Gastroesophageal sphincter (tissue), 4 donors: ENCODE measurements at regions not wholly inside any gene's neighbourhood (a gene's known extent, or its start where the extent isn't known, plus 50 kb on each side); places are given as distances from the start of the nearest gene placed in this dataset.
"Not testable (repeated sequence)": the region's sequence is repeated elsewhere in the genome, so short reads cannot be mapped to it uniquely, and the experiment has no call there.

Source experiments
- ATAC-seq: fragments of 150-250 bp; one replicate; pipeline ENCODE4 v1.9.1; 2016; ENCODE audit warnings: mild to moderate bottlenecking, moderate library complexity
- H3K27ac ChIP-seq, 4 donors: fragments of 200-600 bp; sonication (generic) in 3 of 4; 1 replicate in 3 of 4; 2 replicates in 1 of 4; pipeline ENCODE4 v1.5.1; 2016 to 2019
- H3K27me3 ChIP-seq: fragments of 200-600 bp; sonication (generic); one replicate; pipeline ENCODE4 v1.5.1; 2019
- H3K36me3 ChIP-seq, 2 donors: fragments of 200-600 bp; sonication (generic); one replicate each; pipeline ENCODE4 v1.5.1; 2019; ENCODE audit warnings: control low read depth in 1 of 2
- H3K4me1 ChIP-seq, 3 donors: fragments of 200-600 bp; sonication (generic); 1 replicate in 2 of 3; 2 replicates in 1 of 3; pipeline ENCODE4 v1.5.1; 2016 to 2019; ENCODE audit warnings: control low read depth in 2 of 3
- H3K4me3 ChIP-seq, 2 donors: fragments of 200-600 bp; sonication (generic); one replicate each; pipeline ENCODE4 v1.5.1; 2019; ENCODE audit warnings: mild to moderate bottlenecking in 1 of 2, moderate library complexity in 1 of 2
- H3K9me3 ChIP-seq, 3 donors: fragments of 200-600 bp; sonication (generic); one replicate each; pipeline ENCODE4 v1.5.1; 2017 to 2019; ENCODE audit warnings: control low read depth in 2 of 3
- CTCF ChIP-seq, 4 experiments: fragments of 200-600 bp in 2 of 4; fragments of 450-650 bp in 2 of 4; sonication (generic) in 1 of 4; IDR thresholded peaks; one replicate each; pipeline ENCODE4 v1.5.1; 2017 to 2019; ENCODE audit warnings: antibody characterized with exemption in 4 of 4, mild to moderate bottlenecking in 2 of 4, moderate library complexity in 2 of 4
- EP300 ChIP-seq: sonication (generic); formaldehyde crosslinking; IDR thresholded peaks from one replicate; pipeline ENCODE4 v1.6.1; 2017; ENCODE audit warnings: antibody characterized with exemption, mild to moderate bottlenecking
- POLR2A ChIP-seq, 2 donors: fragments of 450-650 bp; IDR thresholded peaks; one replicate each; pipeline ENCODE4 v1.6.1; 2017; ENCODE audit warnings: antibody characterized with exemption in 2 of 2, mild to moderate bottlenecking in 2 of 2, moderate library complexity in 1 of 2
- POLR2AphosphoS5 ChIP-seq: sonication (generic); formaldehyde crosslinking; IDR thresholded peaks from one replicate; pipeline ENCODE4 v1.6.1; 2017; ENCODE audit warnings: antibody characterized with exemption
- WGBS, 2 donors: methylation state at CpG; one replicate each; pipeline ENCODE4 v1.1.5; 2018; ENCODE audit warnings: low coverage in 1 of 2; 5-methylcytosine and 5-hydroxymethylcytosine counted together

GRCh38 chr12:54725233-54725843 is 77.2 kb upstream of the DCD start:
- Histone ChIP-seq H3K4me1 (no peaks in the 10 kb centered on the region), H3K36me3 (no peaks in the 10 kb centered on the region), H3K27me3 (peaks cover 13% of the 10 kb centered on the region), H3K4me3 (no peak overlapping the region), H3K9me3 (no peaks in the 10 kb centered on the region), H3K27ac (no peak overlapping the region)
- ATAC-seq = no peak
- TF ChIP-seq EP300 = no peak
- TF ChIP-seq CTCF (IDR thresholded peaks at IDR 0.05) = peak in 1 of 4 experiments; percentile 15
- 2 to 38% methylated on average over 1 to 4 of the region's 5 CpGs for WGBS, 2 donors

GRCh38 chr12:54723379-54724256 is 75.5 kb upstream of the DCD start:
- TF ChIP-seq EP300 (no peak), CTCF (IDR thresholded peaks at IDR 0.05) (no peak), POLR2A (IDR thresholded peaks at IDR 0.05) (no peak), POLR2AphosphoS5 (no peak)
- Histone ChIP-seq H3K36me3 (no peaks in the 10 kb centered on the region), H3K9me3 (no peaks in the 10 kb centered on the region), H3K4me1 (no peaks in the 10 kb centered on the region), H3K4me3 (no peak overlapping the region), H3K27me3 (peaks cover 14% of the 10 kb centered on the region), H3K27ac (no peak overlapping the region)
- 47 to 71% methylated on average over 4 to 5 of the region's 5 CpGs for WGBS, 2 donors
- ATAC-seq = no peak

- no peak for TF ChIP-seq POLR2A (IDR thresholded peaks at IDR 0.05)
- no peak for TF ChIP-seq CTCF (IDR thresholded peaks at IDR 0.05)
- ATAC-seq = no peak
- H3K27me3 ChIP-seq = peaks cover 25% of the 10 kb centered on the region
- H3K4me1 ChIP-seq = no peaks in the 10 kb centered on the region
- H3K36me3 ChIP-seq = no peaks in the 10 kb centered on the region
- WGBS, 2 donors = 49% methylated on average over 3 of the region's 3 CpGs; no CpG with 5 or more reads in 1 of the 2 donors
- H3K4me3 ChIP-seq = no peak overlapping the region
- no peaks in the 10 kb centered on the region for H3K9me3 ChIP-seq
- no peak overlapping the region for H3K27ac ChIP-seq
Observed at GRCh38 chr12:54721312-54721711, 73.1 kb upstream of the DCD start.

GRCh38 chr12:54719691-54720090 is 71.5 kb upstream of the DCD start:
- Histone ChIP-seq H3K9me3 (no peaks in the 10 kb centered on the region), H3K4me1 (no peaks in the 10 kb centered on the region), H3K4me3 (no peak overlapping the region), H3K27ac (no peak overlapping the region), H3K36me3 (no peaks in the 10 kb centered on the region), H3K27me3 (peaks cover 32% of the 10 kb centered on the region)
- WGBS, 2 donors = 60 to 68% methylated on average over 5 of the region's 5 CpGs
- TF ChIP-seq POLR2A (IDR thresholded peaks at IDR 0.05) = no peak
- TF ChIP-seq EP300 = no peak
- TF ChIP-seq CTCF (IDR thresholded peaks at IDR 0.05) = no peak
- TF ChIP-seq POLR2AphosphoS5 = no peak
- no peak for ATAC-seq

GRCh38 chr12:54716261-54716660 is 68.1 kb upstream of the DCD start:
- no peak for ATAC-seq
- H3K36me3 ChIP-seq = no peaks in the 10 kb centered on the region
- H3K9me3 ChIP-seq = no peaks in the 10 kb centered on the region
- 33% methylated on average over 2 of the region's 2 CpGs; no CpG with 5 or more reads in 1 of the 2 donors for WGBS, 2 donors
- H3K27me3 ChIP-seq = peaks cover 31% of the 10 kb centered on the region
- H3K4me1 ChIP-seq = no peaks in the 10 kb centered on the region
- H3K27ac ChIP-seq = no peak overlapping the region
- no peak overlapping the region for H3K4me3 ChIP-seq
- TF ChIP-seq CTCF (IDR thresholded peaks at IDR 0.05) (no peak), POLR2AphosphoS5 (no peak), EP300 (no peak), POLR2A (IDR thresholded peaks at IDR 0.05) (no peak)

DNA sequence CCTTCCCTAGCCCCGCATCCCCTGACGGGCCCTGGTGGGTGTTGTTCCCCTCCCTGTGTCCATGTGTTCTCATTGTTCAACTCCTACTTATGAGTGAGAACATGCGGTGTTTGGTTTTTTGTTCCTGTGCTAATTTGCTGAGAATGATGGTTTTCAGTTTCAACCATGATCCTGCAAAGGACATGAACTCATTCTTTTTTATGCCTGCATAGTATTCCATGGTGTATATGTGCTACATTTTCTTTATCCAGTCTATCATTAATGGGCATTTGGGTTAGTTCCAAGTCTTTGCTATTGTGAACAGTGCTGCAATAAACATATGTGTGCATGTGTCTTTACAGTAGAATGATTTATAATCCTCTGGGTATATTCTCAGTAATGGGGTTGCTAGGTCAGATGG is 65.7 kb upstream of the DCD start:
- 44 to 69% methylated on average over 2 of the region's 3 CpGs for WGBS, 2 donors
- H3K9me3 ChIP-seq, H3K4me3 ChIP-seq, ATAC-seq, H3K27ac ChIP-seq, H3K36me3 ChIP-seq, H3K4me1 ChIP-seq: not testable (repeated sequence)
- H3K27me3 ChIP-seq = peaks cover 24% of the 10 kb centered on the region
